Activated CD4-positive, alpha-beta T cell treated with anti-CD3 and anti-CD28 coated beads, Interleukin-2, amount 50 U/mL, for 48 hours (primary cell): ENCODE measurements at regions not wholly inside any gene's neighbourhood (a gene's known extent, or its start where the extent isn't known, plus 50 kb on each side); places are given as distances from the start of the nearest gene placed in this dataset.
"Not testable (repeated sequence)": the region's sequence is repeated elsewhere in the genome, so short reads cannot be mapped to it uniquely, and the experiment has no call there.

Source experiments
- DNase-seq, 2 experiments: peaks; one replicate each; pipeline ENCODE4 v3.0.0-alpha.2; 2020

GRCh38 chr1:212495766-212496494 is 63.2 kb downstream of the NENF start:
- DNase-seq = no peak

GRCh38 chr1:212496682-212497081 is 64.0 kb downstream of the NENF start:
- DNase-seq = no peak

GRCh38 chr1:212497553-212497952 is 64.8 kb downstream of the NENF start:
- no peak for DNase-seq

- DNase-seq = no peak
Observed at GRCh38 chr1:212498283-212499040, 65.7 kb downstream of the NENF start.

- DNase-seq = no peak
Observed at GRCh38 chr1:212500351-212500750, 67.6 kb downstream of the NENF start.

GRCh38 chr1:212500983-212501382 is 68.3 kb downstream of the NENF start:
- no peak for DNase-seq

GRCh38 chr1:212503714-212504113 is 71.0 kb downstream of the NENF start:
- no peak for DNase-seq

- DNase-seq = no peak
Observed at GRCh38 chr1:212504171-212504803, 71.6 kb downstream of the NENF start.

GRCh38 chr1:212506666-212507065 is 73.9 kb downstream of the NENF start:
- no peak for DNase-seq

GRCh38 chr1:212507369-212507768 is 74.6 kb downstream of the NENF start:
- DNase-seq = no peak

GRCh38 chr1:212512816-212513559 is 80.3 kb downstream of the NENF start:
- DNase-seq = no peak

GRCh38 chr1:212513586-212513985 is 80.9 kb downstream of the NENF start:
- no peak for DNase-seq

GRCh38 chr1:212514056-212514614 is 81.4 kb downstream of the NENF start:
- peak; percentile 8 to 27 for DNase-seq

- no peak for DNase-seq
Observed at GRCh38 chr1:212514782-212515181, 82.1 kb downstream of the NENF start.

- DNase-seq = no peak
Observed at GRCh38 chr1:212515329-212515760, 82.6 kb downstream of the NENF start.

- not testable (repeated sequence) for DNase-seq
Observed at GRCh38 chr1:212516012-212516411, 83.3 kb downstream of the NENF start.

- no peak for DNase-seq
Observed at GRCh38 chr1:212518188-212519054, 85.7 kb downstream of the NENF start.

GRCh38 chr1:212519131-212519530 is 86.4 kb downstream of the NENF start:
- no peak for DNase-seq

GRCh38 chr1:212520299-212520698 is 87.6 kb downstream of the NENF start:
- no peak for DNase-seq

- DNase-seq = no peak
Observed at GRCh38 chr1:212520746-212521145, 87.8 kb upstream of the ATF3 start.

GRCh38 chr1:212525479-212526110 is 83.0 kb upstream of the ATF3 start:
- no peak for DNase-seq
